Cardiac muscle cell (in vitro differentiated cells and primary cell): ENCODE measurements at regions not wholly inside any gene's neighbourhood (a gene's known extent, or its start where the extent isn't known, plus 50 kb on each side); places are given as distances from the start of the nearest gene placed in this dataset.
A peak's percentile ranks its signal among the peaks of the same experiment; 100 is the strongest.

ENCODE experiments used
- DNase-seq, 2 donors: peaks; one replicate each; pipeline versions ENCODE4 v3.0.0 to v3.0.0-alpha.2; 2010 to 2017; ENCODE audit warnings: low read depth in 1 of 2, low spot score in 1 of 2
- H3K27ac ChIP-seq: fragments of 200-600 bp; sonication (generic); 2 replicates; pipeline ENCODE4 v1.5.1; 2016
- H3K27me3 ChIP-seq: fragments of 200-600 bp; sonication (generic); 2 replicates; pipeline ENCODE4 v1.6.0; 2016; ENCODE audit warnings: control low read depth
- H3K36me3 ChIP-seq: fragments of 200-600 bp; sonication (generic); 2 replicates; pipeline ENCODE4 v1.5.1; 2016; ENCODE audit warnings: control low read depth
- H3K4me1 ChIP-seq: fragments of 200-600 bp; sonication (generic); 2 replicates; pipeline ENCODE4 v1.8.1; 2017; ENCODE audit warnings: low read depth, mild to moderate bottlenecking, mixed run types
- H3K4me3 ChIP-seq: fragments of 200-600 bp; sonication (generic); 2 replicates; pipeline ENCODE4 v1.5.1; 2016; ENCODE audit warnings: mild to moderate bottlenecking
- H3K9me3 ChIP-seq: fragments of 200-600 bp; sonication (generic); 2 replicates; pipeline ENCODE4 v1.5.1; 2017; ENCODE audit warnings: low read depth, mild to moderate bottlenecking, control low read depth
- CTCF ChIP-seq: IDR thresholded peaks from 2 replicates; pipeline ENCODE4 v1.5.1; 2012; ENCODE audit warnings: low read depth, mild to moderate bottlenecking, low read length

- no peak for TF ChIP-seq CTCF
- Histone ChIP-seq H3K36me3 (no peaks in the 10 kb centered on the region), H3K27me3 (peaks cover 8% of the 10 kb centered on the region), H3K4me1 (no peaks in the 10 kb centered on the region), H3K9me3 (no peaks in the 10 kb centered on the region), H3K4me3 (no peak overlapping the region), H3K27ac (no peak overlapping the region)
- no peak for DNase-seq
Observed at GRCh38 chr17:71273441-71273840, 847.4 kb upstream of the SOX9 start.

GRCh38 chr17:71276079-71276478 lies 844.7 kb upstream of the SOX9 start:
- no peaks in the 10 kb centered on the region for H3K9me3 ChIP-seq
- H3K27ac ChIP-seq: no peak overlapping the region
- peak in 1 of 2 donors; percentile 14 for DNase-seq
- TF ChIP-seq CTCF: no peak
- no peak overlapping the region for H3K4me3 ChIP-seq
- peaks cover 8% of the 10 kb centered on the region for H3K27me3 ChIP-seq
- no peaks in the 10 kb centered on the region for H3K4me1 ChIP-seq
- H3K36me3 ChIP-seq: no peaks in the 10 kb centered on the region

GRCh38 chr17:71283486-71283885 lies 837.3 kb upstream of the SOX9 start:
- no peak for TF ChIP-seq CTCF
- DNase-seq: no peak
- H3K36me3 ChIP-seq: no peaks in the 10 kb centered on the region
- H3K27ac ChIP-seq: no peak overlapping the region
- no peak overlapping the region for H3K4me3 ChIP-seq
- H3K27me3 ChIP-seq: peaks cover 14% of the 10 kb centered on the region
- no peaks in the 10 kb centered on the region for H3K9me3 ChIP-seq
- no peaks in the 10 kb centered on the region for H3K4me1 ChIP-seq

- Histone ChIP-seq H3K27me3 (peaks cover 14% of the 10 kb centered on the region), H3K4me3 (no peak overlapping the region), H3K4me1 (no peaks in the 10 kb centered on the region), H3K36me3 (no peaks in the 10 kb centered on the region), H3K9me3 (no peaks in the 10 kb centered on the region), H3K27ac (no peak overlapping the region)
- no peak for DNase-seq
- no peak for TF ChIP-seq CTCF
Observed at GRCh38 chr17:71284032-71284755, 836.6 kb upstream of the SOX9 start.

GRCh38 chr17:71286625-71287024 lies 834.2 kb upstream of the SOX9 start:
- H3K27me3 ChIP-seq: peaks cover 15% of the 10 kb centered on the region

More at GRCh38 chr17:71286625-71287024, 834.2 kb upstream of the SOX9 start:
- H3K4me3 ChIP-seq: no peak overlapping the region
- H3K36me3 ChIP-seq: no peaks in the 10 kb centered on the region
- no peak for DNase-seq
- no peak overlapping the region for H3K27ac ChIP-seq
- H3K4me1 ChIP-seq: no peaks in the 10 kb centered on the region
- no peak for TF ChIP-seq CTCF
- no peaks in the 10 kb centered on the region for H3K9me3 ChIP-seq
